B cell (primary cell): ENCODE measurements at regions not wholly inside any gene's neighbourhood (a gene's known extent, or its start where the extent isn't known, plus 50 kb on each side); places are given as distances from the start of the nearest gene placed in this dataset.

Source experiments
- CTCF ChIP-seq: fragments of 200-600 bp; IDR thresholded peaks from one replicate; pipeline ENCODE4 v1.8.0; 2022; ENCODE audit warnings: antibody characterized with exemption, mild to moderate bottlenecking
- EZH2 ChIP-seq: IDR thresholded peaks from 2 replicates; pipeline ENCODE4 v1.6.1; 2012; ENCODE audit warnings: borderline replicate concordance, low read depth, mild to moderate bottlenecking, moderate library complexity, low read length; ENCODE audit not compliant: insufficient read depth, poor library complexity, severe bottlenecking

- TF ChIP-seq CTCF (no peak), EZH2 (no peak)
These were observed 812.6 kb upstream of the AMELY start for GRCh38 chrY:7723991-7724632.
